Esophagus squamous epithelium (tissue), 4 donors: ENCODE measurements at regions not wholly inside any gene's neighbourhood (a gene's known extent, or its start where the extent isn't known, plus 50 kb on each side); places are given as distances from the start of the nearest gene placed in this dataset.

Experiments used
- CTCF ChIP-seq, 6 experiments: fragments of 450-650 bp in 4 of 6; fragments of 200-600 bp in 2 of 6; sonication (generic) in 2 of 6; IDR thresholded peaks; one replicate each; pipeline ENCODE4 v1.5.1; 2016 to 2019; ENCODE audit warnings: antibody characterized with exemption in 6 of 6, mild to moderate bottlenecking in 4 of 6, moderate library complexity in 4 of 6
- POLR2A ChIP-seq, 4 donors: fragments of 450-650 bp; IDR thresholded peaks; one replicate each; pipeline ENCODE4 v1.6.1; 2017; ENCODE audit warnings: antibody characterized with exemption in 4 of 4, mild to moderate bottlenecking in 4 of 4, moderate library complexity in 3 of 4

- TF ChIP-seq CTCF (IDR thresholded peaks at IDR 0.05) (no peak), POLR2A (IDR thresholded peaks at IDR 0.05) (no peak)
Observed at GRCh38 chr14:95025941-95026340, 131.4 kb downstream of the DICER1 start.
